ENCODE measurements at regions not wholly inside any gene's neighbourhood (a gene's known extent, or its start where the extent isn't known, plus 50 kb on each side); places are given as distances from the start of the nearest gene placed in this dataset.

DNA sequence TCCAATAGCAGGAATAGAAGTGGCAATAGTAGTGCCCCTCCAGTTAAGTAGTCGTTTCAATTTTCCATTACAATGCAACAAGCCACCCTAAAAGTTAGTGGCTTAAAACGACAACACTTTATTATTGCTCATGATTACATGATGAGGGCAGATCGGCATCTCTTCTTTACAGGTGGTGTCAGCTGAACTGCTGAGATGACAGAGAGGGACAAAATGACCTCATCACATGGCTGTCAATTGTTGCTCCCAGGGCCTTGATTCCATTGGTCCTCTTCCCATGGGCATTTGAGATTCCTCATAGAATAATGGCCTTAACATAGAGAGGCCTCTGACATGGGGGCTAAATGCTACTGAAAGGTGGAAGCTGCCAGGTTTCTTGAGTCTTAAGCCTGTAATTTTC lies 679.8 kb upstream of the KLHL1 start:
- no peaks in the 10 kb centered on the region; the same call in 1 of the 2 replicates for H3K27me3 Mint-ChIP-seq (ENCODE audit: low read depth)
- Histone ChIP-seq H2AFZ (ENCODE audit: low read length) (no peak overlapping the region), H2AK5ac (ENCODE audit: insufficient read length, low read length) (no peak overlapping the region), H3T11ph (ENCODE audit: low read length) (no peak overlapping the region), H3K9ac (ENCODE audit: extremely low read depth, insufficient read length, low read length) (no peak overlapping the region), H4K91ac (ENCODE audit: insufficient read length, low read depth, low read length) (no peak overlapping the region), H3K4me1 (ENCODE audit: insufficient read depth, low read length) (no peaks in the 10 kb centered on the region), H3K27ac (ENCODE audit: insufficient read length, low read depth, low read length) (no peak overlapping the region), H2BK5ac (ENCODE audit: insufficient read length, low read length) (no peak overlapping the region), H3K4ac (ENCODE audit: low read depth, low read length) (no peak overlapping the region), H3K79me2 (ENCODE audit: insufficient read depth, low read length) (no peaks in the 10 kb centered on the region), H2BK12ac (ENCODE audit: insufficient read length, low read depth, low read length) (no peak overlapping the region), H4K5ac (ENCODE audit: insufficient read length, low read depth, low read length) (no peak overlapping the region), H3K18ac (ENCODE audit: insufficient read length, low read depth, low read length) (no peak overlapping the region), H3K14ac (ENCODE audit: insufficient read depth, low read length) (no peak overlapping the region), H2BK120ac (ENCODE audit: low read depth, low read length, poor library complexity, severe bottlenecking) (no peak overlapping the region), H4K8ac (replicated peaks; ENCODE audit: insufficient read length, low read depth, low read length) (no peak overlapping the region), H2BK15ac (ENCODE audit: low read depth, low read length) (no peak overlapping the region), H3K23me2 (ENCODE audit: insufficient read length, low read depth, low read length, poor library complexity, severe bottlenecking) (no peaks in the 10 kb centered on the region), H2BK20ac (ENCODE audit: low read depth, low read length, poor library complexity, severe bottlenecking) (no peak overlapping the region), H3K27me3 (ENCODE audit: insufficient read depth, low read length) (no peaks in the 10 kb centered on the region), H3K9me3 (ENCODE audit: control insufficient read depth, low read depth, low read length) (no peaks in the 10 kb centered on the region), H4K20me1 (ENCODE audit: control insufficient read depth, insufficient read depth, insufficient read length) (no peaks in the 10 kb centered on the region), H3K56ac (ENCODE audit: insufficient read length, low read depth, low read length) (no peak overlapping the region), H3K23ac (ENCODE audit: insufficient read length, low read depth, low read length) (no peak overlapping the region), H3K4me2 (ENCODE audit: insufficient read depth, insufficient read length, low read length) (no peak overlapping the region), H3K79me1 (ENCODE audit: insufficient read depth, low read depth, low read length, poor library complexity, severe bottlenecking) (no peaks in the 10 kb centered on the region)
- no peak overlapping the region for H3K4me3 Mint-ChIP-seq
- no peak for DNase-seq
- no peaks in the 10 kb centered on the region for H3K9me3 Mint-ChIP-seq
- WGBS (ENCODE audit: extremely low coverage, insufficient read length, low lambda C conversion rate), result no CpG with 5 or more reads among the region's 3 CpGs
- H3K4me1 Mint-ChIP-seq, result no peaks in the 10 kb centered on the region
- H3K27ac Mint-ChIP-seq, result no peak overlapping the region
- TF ChIP-seq, protein P1, sequence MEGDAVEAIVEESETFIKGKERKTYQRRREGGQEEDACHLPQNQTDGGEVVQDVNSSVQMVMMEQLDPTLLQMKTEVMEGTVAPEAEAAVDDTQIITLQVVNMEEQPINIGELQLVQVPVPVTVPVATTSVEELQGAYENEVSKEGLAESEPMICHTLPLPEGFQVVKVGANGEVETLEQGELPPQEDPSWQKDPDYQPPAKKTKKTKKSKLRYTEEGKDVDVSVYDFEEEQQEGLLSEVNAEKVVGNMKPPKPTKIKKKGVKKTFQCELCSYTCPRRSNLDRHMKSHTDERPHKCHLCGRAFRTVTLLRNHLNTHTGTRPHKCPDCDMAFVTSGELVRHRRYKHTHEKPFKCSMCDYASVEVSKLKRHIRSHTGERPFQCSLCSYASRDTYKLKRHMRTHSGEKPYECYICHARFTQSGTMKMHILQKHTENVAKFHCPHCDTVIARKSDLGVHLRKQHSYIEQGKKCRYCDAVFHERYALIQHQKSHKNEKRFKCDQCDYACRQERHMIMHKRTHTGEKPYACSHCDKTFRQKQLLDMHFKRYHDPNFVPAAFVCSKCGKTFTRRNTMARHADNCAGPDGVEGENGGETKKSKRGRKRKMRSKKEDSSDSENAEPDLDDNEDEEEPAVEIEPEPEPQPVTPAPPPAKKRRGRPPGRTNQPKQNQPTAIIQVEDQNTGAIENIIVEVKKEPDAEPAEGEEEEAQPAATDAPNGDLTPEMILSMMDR (conservative IDR thresholded peaks at IDR 0.05), result no peak
- H3K36me3 Mint-ChIP-seq (ENCODE audit: insufficient read depth in 1 of 3, low read depth in 3 of 3), result no peaks in the 10 kb centered on the region
